NOMO-1 treated with DMSO at 0.1 percent for 48 hours (cell line): ENCODE measurements at regions not wholly inside any gene's neighbourhood (a gene's known extent, or its start where the extent isn't known, plus 50 kb on each side); places are given as distances from the start of the nearest gene placed in this dataset.
"Not testable (repeated sequence)": the region's sequence is repeated elsewhere in the genome, so short reads cannot be mapped to it uniquely, and the experiment has no call there.

Source experiments
- DNase-seq: peaks from one replicate; lab custom pipeline; 2025; ENCODE audit not compliant: unreplicated experiment; lab: John Stamatoyannopoulos, UW

- no peak for DNase-seq
Observed at GRCh38 chr2:59851836-59852475, 701.5 kb downstream of the BCL11A start.

- no peak for DNase-seq
Observed at GRCh38 chr2:59850554-59850953, 702.9 kb downstream of the BCL11A start.

- DNase-seq = no peak
Observed at GRCh38 chr2:59833941-59834340, 719.5 kb downstream of the BCL11A start.

DNA sequence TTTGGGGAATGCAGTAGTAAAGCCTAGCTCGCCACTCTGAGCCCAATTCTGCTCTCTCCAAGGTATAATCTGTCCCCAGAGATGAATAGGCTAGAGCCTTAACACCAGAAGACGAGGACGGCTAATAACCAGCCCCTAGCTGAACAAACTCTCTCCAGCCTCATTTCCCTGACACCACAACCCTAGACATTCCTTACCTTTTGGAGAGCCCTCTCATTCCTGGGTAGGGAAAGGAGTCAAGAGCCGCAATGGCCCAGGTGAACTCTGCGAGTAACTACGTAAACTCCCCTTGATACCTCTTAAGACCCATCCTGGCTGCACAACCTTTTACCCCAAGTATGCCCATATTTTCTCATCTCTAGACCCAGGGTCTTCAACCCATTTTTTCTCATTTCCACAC is 722.9 kb downstream of the BCL11A start:
- DNase-seq = no peak

- DNase-seq = no peak
Observed at GRCh38 chr2:59827677-59828076, 725.8 kb downstream of the BCL11A start.

GRCh38 chr2:59826177-59826576 is 727.3 kb downstream of the BCL11A start:
- no peak for DNase-seq

- DNase-seq = no peak
Observed at GRCh38 chr2:59824314-59824713, 729.1 kb downstream of the BCL11A start.

DNA sequence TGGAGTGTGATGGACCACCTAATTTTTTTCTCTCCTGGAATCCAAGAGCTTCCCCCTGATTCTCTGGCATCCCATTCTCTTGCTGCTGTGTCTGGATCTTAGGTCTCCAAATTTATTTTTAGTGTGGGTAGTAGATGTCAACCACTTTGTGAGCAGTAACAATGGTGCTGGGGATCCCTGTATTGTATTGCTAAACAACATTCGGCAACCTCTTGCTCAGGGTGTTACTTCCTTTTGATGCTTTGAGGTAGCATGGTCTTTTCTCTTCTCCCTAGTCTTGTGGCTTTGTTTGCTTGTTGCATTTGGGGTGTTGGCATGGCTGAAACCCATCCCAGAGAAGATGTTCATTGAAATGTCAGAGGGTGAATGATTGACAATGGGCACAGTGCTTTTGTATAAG is 737.4 kb downstream of the BCL11A start:
- DNase-seq = no peak

DNA sequence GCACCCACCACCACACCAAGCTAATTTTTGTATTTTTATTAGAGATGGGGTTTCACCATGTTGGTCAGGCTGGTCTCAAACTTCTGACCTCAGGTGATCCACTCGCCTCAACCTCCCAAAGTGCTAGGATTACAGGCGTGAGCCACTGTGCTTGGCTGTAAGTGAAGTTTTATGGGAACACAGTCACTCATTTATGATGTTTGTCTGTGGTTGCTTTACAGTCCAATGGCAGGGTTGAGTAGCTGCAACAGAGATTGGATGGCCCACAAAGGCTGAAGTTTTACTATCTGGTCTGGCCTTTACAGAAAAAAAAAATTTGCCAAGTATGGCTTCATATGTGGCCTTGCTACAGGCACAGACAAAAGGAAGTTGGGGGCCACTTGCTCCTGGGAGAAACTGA is 743.2 kb downstream of the BCL11A start:
- not testable (repeated sequence) for DNase-seq

- DNase-seq = no peak
Observed at GRCh38 chr2:59806486-59806885, 747.0 kb downstream of the BCL11A start.

GRCh38 chr2:59804732-59805131 is 748.7 kb downstream of the BCL11A start:
- DNase-seq = no peak

- DNase-seq = peak; percentile 3
Observed at GRCh38 chr2:59803586-59803985, 749.9 kb downstream of the BCL11A start.

DNA sequence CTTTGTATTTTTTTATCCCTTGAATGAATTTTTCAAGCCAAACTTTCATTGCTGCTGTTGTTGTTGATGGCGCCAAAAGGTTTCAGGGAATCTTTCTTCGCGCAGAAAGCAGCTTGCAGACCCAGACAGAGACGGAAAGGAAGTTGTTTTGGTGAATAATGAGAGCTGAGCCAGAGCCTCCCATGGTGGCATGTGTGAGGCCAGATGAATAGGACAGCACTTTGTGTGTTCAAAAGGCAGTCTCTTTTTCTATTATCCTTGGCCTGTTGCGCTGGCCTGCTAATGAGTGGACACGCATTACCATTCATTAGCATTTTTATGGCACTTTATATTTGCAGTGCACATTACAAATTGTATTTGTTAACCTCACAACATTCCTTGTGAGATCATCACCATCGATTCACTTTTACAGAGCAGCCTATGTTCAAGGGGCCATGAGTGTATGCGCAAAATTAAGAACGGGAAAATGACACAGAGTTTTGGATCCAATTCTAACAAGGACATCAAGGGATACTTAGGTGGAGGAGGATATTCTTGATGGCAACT is 754.7 kb downstream of the BCL11A start:
- no peak for DNase-seq

- no peak for DNase-seq
Observed at GRCh38 chr2:59791004-59791618, 762.3 kb downstream of the BCL11A start.

DNA sequence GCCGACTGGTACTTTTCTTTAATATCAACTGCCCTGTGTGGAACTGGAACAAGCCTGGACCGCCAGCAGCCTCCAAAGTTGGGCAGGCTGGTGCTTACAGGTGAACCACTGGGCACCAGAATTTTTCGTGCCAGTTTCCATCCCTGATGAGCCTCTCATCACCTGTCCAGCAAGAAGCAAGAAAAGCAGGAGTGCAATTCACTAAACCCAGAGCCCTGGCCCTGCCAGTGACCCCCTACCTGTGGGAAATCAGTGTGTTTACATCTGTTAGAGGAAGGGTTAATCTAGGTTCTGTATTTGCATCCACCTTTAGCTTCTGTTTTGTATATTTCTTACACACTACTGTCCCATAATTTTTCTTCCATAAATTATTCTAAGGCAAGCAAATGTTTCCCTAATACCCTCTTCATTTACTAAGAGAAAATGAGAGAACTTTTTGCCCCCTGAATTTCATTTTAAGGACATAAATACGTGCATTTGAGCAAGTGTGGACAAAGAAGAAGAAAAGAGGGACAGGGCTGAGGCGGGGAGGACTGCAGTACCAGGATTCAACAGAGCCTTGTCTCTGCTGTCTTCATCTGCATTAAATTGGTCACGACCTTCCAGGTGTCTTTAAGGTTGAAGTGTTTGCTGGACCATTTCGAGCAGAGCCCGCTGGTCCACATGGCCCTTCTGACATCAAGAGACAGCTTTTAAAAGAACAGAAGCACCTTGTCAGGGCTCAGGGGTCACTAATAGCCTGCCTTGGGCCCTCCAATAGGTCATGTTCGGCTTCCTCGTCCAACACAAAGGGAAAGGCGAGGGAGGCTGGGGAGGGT is 763.1 kb downstream of the BCL11A start:
- DNase-seq = no peak

DNA sequence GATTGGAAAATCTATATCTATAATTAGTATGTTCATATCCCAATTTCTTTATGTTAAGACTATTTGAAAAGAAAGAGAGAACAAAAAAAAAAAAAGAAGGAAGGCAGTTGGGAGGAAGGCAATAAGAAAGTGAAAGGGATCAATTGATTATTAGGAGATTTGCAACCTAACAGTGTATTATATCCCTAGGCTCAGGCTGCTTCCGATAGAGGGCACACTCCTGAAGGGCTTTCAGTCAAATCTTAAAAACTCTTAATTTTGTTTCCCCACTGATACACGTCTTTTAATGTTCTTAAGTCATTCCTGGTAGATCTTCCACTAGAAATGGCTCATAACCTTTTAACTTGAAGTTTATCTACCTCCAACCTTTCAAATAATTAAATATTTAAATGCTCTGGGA is 763.9 kb downstream of the BCL11A start:
- no peak for DNase-seq

DNA sequence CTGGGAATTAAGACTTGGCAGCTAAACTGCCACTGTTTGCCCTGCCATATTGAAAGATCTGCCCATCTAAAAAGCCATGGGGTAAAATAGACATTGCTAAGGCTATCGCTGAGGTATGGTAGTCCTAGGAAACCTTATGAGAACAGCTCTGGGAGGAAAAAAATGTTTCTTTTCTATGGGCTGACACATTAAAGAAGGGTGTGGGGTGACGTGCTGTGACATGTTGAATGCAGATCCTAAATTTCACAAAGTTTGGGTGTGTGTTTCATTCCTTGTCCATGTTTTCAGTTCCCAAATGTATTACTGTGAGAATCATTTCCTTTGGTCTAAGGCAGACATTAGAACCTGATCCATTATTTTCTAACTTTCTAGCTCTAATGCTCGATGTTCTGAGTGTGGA is 766.4 kb downstream of the BCL11A start:
- DNase-seq = no peak

DNA sequence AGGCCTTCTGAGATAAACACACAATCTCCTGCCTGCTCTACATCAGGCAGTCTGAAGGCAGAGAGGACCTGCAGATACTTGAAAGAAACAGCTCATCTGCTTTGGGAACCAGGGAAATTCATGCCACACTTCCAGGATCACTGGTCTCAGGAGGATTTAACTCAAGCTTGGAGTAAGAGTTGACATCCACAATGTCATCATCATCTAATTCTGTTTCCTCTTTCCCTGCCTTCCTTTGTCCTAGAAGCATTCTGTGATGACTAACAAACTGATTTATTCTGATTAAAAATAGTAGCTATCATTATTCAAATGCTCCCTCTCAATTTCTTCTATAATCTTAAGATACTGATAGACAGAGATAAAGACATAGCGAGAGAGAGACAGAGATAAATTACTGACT is 766.8 kb downstream of the BCL11A start:
- DNase-seq = no peak

- DNase-seq = peak; percentile 71
Observed at GRCh38 chr2:59779571-59779970, 773.9 kb downstream of the BCL11A start.

GRCh38 chr2:59777120-59777519 is 776.3 kb downstream of the BCL11A start:
- no peak for DNase-seq

GRCh38 chr2:59776726-59777008 is 776.8 kb downstream of the BCL11A start:
- no peak for DNase-seq

- DNase-seq = no peak
Observed at GRCh38 chr2:59774821-59775433, 778.5 kb downstream of the BCL11A start.
